ENCODE measurements at regions not wholly inside any gene's neighbourhood (a gene's known extent, or its start where the extent isn't known, plus 50 kb on each side); places are given as distances from the start of the nearest gene placed in this dataset.

DNA sequence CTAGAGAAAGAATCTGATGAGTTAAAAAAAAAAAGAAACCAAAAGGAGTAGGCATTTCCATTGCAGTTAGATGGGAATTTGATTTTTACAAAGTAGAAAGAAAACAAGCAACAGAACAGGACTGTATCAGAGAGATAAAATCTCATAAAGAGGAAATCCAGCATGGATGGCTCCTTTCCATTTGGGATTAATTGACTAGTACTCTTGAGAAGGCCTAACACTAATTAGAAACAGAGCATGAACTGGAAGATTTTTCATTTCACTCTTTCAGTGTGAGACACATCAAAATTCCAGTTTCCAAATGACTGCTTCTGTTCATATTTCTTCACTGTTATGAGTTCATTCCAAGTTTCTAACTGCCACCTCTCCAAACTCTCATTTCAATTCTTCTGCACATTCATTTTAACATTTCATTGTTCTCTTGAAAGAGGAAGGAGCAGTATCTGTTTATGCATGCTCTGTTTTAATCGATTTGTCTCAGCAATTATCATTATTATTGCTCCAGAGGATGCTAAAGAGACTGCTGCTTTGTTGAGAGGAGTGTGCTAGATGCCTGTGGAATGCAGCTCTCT is 108.8 kb upstream of the PIEZO2 start:
- DNase-seq, result no peak
- TF ChIP-seq GATA1 (IDR thresholded peaks at IDR 0.05; ENCODE audit: low read depth, low read length) (no peak), POLR2A (IDR thresholded peaks at IDR 0.05; ENCODE audit: low read length) (no peak)

DNA sequence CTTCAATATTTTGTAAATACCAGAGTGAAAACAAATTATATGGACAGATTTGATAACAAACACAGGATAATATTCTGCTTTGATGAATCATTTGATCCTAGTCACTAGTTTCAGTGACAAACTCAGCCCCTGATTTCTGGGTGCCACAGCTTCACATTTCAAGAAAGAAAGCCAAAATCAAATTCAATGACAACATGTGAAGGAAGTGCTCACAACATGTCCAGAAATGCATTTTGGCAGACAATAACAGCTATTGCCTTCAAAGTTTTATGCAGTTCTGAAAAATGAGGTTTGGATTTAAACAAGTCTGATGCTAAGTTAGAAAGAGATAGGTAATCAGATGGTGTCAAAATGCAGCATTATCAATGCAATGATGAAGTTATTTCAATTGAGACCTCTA is 106.9 kb upstream of the PIEZO2 start:
- TF ChIP-seq GATA1 (IDR thresholded peaks at IDR 0.05; ENCODE audit: low read depth, low read length), result no peak
- TF ChIP-seq POLR2A (IDR thresholded peaks at IDR 0.05; ENCODE audit: low read length), result no peak
- DNase-seq, result no peak

DNA sequence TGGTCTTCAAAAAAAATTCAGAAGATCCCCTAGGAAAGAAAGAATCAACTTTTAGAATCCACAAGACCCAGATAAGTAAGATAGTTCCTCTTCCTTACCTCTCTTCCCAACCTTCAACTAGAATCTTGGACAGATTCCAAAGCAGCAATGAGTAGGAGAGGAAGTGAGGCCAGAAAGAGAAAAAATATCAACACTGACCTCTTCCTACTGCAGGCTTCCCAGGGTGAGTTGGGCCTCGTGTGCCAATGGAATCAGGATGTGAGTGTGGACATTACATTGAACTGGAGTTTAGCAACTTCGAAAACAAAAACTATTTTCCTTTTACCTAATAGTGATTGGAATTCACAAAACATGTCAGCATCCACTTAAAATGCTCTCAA is 102.5 kb upstream of the PIEZO2 start:
- TF ChIP-seq GATA1 (IDR thresholded peaks at IDR 0.05; ENCODE audit: low read depth, low read length) (no peak), POLR2A (IDR thresholded peaks at IDR 0.05; ENCODE audit: low read length) (no peak)
- no peak for DNase-seq

DNA sequence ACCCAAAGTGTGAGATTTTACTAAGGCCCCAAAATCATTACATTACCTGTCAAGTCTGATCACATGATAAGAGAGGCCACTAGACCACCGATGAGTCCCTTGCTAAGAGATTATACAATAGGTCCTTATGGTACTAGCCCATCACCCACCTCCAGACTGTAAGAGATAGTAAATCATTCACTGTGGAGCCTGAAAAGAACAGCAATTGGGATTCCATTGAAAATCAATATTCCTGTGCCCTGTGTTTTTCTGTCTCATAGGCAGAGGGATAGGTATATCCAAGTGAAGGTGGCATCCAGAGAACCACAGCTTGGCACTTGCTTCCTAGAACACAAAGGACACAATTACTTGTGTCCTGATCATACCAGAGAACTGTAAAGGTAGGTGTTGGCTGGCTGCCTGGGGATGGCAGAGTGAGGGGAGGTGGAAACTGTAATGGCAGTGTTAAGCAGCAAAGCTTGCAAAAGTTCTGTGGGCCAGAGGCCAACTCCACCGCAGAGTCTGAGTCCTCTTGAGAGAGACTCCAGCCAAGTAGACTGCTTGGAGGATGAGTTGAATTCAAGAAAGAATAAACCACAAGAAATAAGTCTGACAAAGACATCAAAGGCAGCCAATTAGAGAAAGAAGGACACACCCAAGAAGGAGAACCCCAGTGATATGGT is 102.0 kb upstream of the PIEZO2 start:
- DNase-seq, result no peak
- no peak for TF ChIP-seq GATA1 (IDR thresholded peaks at IDR 0.05; ENCODE audit: low read depth, low read length)
- TF ChIP-seq POLR2A (IDR thresholded peaks at IDR 0.05; ENCODE audit: low read length), result no peak

DNA sequence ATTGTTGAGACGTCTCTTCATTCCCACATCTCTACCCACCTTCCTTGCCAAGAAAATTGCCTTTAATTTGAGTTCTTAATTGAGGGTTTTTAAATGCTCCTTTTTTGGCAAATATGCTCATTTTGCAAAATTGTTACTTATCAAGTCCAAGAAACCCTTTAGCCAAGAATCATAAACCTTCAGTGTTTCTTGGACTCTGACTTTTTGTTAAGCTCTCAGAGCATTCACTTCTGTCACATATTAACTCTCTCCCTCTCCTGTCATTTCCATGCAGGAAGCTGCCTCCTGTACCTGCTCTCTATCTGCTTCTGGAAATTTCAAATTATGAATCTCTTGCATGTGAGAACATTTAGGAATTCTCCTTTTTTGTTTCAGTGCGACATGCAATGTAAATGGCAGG is 100.0 kb upstream of the PIEZO2 start:
- TF ChIP-seq GATA1 (IDR thresholded peaks at IDR 0.05; ENCODE audit: low read depth, low read length), result no peak
- no peak for TF ChIP-seq POLR2A (IDR thresholded peaks at IDR 0.05; ENCODE audit: low read length)
- no peak for DNase-seq

DNA sequence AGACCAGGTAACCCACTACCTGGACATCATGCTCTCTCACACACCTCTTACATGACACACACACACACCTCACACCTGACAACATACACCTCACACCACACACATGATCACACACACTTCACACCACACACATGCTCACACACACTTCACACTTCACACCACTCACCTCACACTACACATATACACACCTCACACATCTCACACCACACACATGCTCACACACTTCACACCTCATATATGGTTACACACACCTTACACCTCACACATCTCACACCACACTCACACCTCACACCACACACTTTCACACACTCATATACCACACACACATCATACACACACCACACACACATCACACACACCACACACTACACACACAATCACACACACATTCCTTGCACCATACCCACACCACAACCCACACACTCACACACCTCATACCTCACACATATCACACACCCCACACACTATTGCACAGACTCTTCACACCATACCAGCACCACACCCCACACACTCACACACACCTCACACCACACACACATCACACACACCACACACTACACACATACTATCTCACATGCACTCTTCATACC is 98.1 kb upstream of the PIEZO2 start:
- DNase-seq, result no peak
- TF ChIP-seq POLR2A (IDR thresholded peaks at IDR 0.05; ENCODE audit: low read length) (no peak), GATA1 (IDR thresholded peaks at IDR 0.05; ENCODE audit: low read depth, low read length) (no peak)

DNA sequence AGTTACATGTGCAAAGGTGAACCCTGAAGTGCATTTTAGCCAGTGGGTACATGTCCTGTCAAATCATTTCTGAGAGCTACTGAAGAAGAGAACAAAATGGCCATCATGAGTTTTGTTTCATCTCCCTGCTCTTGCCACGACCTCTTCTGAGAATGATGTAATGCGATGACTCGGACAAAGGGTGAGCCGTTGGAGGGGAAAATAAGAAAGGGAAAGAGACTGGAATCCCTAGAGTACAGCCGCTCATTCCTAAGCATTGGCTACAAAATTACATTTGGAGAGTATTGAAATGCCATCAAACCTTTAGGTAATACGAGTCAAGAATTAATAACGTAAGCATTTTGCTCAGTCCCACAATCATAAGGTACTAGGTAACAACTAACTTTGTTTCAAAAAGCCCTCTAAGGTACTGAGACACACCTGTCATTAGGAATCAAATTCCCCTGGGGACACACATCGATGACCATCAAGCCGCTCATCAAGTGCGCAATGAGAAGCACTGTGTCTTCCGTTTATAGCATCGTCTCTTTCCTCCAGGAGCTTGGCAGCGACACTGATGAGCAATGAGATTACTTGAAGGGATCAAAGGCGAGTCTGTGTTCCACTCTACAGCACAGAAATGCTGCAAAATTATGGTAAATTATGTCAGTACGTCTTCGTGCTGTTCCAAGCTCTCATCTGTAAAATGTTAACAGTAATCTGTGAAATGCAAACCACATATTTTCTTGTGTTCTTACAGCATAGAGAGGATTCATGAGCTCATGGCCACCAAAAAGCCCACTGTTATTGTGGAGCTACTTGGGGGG is 97.3 kb upstream of the PIEZO2 start:
- no peak for TF ChIP-seq POLR2A (IDR thresholded peaks at IDR 0.05; ENCODE audit: low read length)
- no peak for DNase-seq

DNA sequence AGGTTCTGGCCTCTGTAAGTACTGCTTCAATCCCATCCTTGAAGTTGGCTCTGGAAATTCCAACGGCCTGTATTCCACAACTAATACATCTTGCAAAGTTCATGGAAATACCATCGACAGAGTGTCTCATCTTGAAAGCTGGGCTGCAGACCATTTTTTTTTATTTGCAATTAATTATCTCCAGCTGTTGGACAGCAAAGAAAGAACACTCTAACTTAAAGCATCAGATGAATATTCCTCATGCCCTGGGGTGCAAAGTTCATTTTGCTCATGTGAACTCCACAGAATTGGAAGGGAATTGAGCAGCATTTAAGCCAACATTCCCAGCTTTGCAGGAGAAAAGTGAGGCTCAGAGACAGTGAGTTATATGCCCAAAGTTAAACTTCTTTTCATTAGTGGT is 96.5 kb upstream of the PIEZO2 start:
- no peak for DNase-seq
- TF ChIP-seq POLR2A (IDR thresholded peaks at IDR 0.05; ENCODE audit: low read length) (no peak), GATA1 (IDR thresholded peaks at IDR 0.05; ENCODE audit: low read depth, low read length) (no peak)

DNA sequence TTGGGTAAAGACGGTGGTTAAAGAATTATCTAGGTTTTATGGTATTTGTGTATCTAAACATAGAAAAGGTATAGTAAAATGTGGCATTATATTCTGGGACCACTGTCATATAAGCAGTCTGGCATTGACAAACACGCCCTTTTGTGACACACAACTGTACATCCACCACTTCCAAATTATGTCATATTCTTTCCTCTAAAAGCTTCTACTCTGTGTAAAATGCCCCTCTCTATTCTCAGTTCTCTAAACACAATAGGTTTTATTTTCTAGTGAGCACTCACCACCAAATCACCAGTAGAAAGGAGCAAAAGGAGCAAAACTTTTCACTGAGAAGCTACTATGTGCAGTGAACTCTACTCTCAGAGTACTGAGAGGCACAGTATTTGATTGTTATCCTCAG is 88.1 kb upstream of the PIEZO2 start:
- no peak for DNase-seq
- no peak for TF ChIP-seq POLR2A (IDR thresholded peaks at IDR 0.05; ENCODE audit: low read length)
- no peak for TF ChIP-seq GATA1 (IDR thresholded peaks at IDR 0.05; ENCODE audit: low read depth, low read length)

DNA sequence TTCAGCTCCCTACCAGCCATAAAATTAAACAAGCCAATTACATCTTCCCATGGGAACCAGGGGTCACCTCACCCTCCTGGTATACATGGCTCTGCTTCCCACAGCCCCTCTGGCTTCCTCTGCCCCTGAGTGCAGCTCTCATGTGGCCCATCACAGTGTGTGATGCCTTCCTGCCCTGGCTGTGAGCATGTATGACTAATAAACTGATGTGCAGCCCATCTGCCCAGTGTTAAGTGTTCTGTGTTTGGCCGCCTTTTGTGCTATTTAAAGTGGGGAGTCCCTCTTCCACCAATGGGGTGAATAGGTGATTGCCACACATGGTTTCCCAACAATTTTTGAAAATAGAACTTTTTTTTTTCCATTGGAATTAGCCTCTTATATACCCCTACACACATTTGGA is 87.7 kb upstream of the PIEZO2 start:
- DNase-seq, result no peak
- TF ChIP-seq POLR2A (IDR thresholded peaks at IDR 0.05; ENCODE audit: low read length) (no peak), GATA1 (IDR thresholded peaks at IDR 0.05; ENCODE audit: low read depth, low read length) (no peak)

DNA sequence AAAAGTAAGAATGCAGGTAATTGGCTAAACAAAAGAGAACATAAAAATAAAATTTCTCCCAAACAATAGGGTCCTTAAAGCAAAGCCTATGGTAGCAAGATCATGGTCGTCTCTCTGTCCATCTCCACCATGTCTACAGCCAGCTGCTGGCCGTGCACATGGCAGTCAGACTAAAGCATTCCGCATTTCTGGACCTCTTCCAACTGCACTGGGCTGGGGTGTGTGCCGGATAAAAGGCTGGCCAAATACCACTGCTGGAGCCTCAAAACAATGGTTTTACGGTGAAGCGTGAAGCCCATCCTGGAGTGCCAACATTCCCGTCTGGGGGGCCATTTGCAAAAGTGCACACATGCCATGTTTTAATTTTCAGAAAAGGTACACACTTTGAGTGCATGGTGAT is 74.8 kb upstream of the PIEZO2 start:
- no peak for DNase-seq
- no peak for TF ChIP-seq GATA1 (IDR thresholded peaks at IDR 0.05; ENCODE audit: low read depth, low read length)

DNA sequence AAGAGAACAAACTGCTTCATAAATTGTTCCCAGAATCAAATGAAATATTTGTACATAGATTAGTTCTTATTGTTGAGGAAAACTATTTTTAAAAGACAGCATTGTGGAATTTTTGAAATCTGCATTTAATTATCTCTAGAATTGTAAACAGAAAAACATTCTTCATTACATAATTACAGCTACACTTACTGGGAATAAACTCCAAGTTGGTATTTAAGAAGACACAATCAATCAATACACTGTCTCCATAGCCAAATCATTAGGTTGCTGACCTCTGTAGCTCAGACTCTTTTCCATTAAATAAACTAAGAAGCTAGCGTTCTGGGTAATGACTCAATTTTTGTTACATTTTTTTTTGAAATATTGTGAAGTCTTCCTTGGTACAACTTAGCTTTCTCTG is 70.2 kb upstream of the PIEZO2 start:
- no peak for TF ChIP-seq GATA1 (IDR thresholded peaks at IDR 0.05; ENCODE audit: low read depth, low read length)
- TF ChIP-seq POLR2A (IDR thresholded peaks at IDR 0.05; ENCODE audit: low read length), result no peak

DNA sequence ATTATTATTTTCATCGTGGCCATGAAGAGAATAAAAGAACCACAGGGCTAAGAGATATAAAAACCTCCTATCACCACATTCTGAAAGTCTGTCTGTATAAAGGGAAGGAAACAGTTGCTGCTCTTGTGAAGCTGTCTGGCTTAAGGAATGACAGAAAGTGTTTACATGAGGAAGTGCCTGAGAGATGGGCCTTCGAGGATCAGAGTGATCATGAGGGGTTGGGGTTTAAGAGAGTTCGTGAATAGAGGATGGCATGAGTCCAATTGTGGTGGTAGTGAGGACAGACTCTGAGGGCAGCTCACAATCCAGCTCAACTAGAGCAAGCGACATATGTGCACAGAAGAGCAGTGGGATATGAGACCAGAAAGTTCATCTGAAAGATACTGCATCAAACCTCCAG is 65.8 kb upstream of the PIEZO2 start:
- TF ChIP-seq POLR2A (IDR thresholded peaks at IDR 0.05; ENCODE audit: low read length) (no peak), GATA1 (IDR thresholded peaks at IDR 0.05; ENCODE audit: low read depth, low read length) (no peak)
- DNase-seq, result no peak

More for the DNA sequence above, 70.2 kb upstream of the PIEZO2 start:
- no peak for DNase-seq

DNA sequence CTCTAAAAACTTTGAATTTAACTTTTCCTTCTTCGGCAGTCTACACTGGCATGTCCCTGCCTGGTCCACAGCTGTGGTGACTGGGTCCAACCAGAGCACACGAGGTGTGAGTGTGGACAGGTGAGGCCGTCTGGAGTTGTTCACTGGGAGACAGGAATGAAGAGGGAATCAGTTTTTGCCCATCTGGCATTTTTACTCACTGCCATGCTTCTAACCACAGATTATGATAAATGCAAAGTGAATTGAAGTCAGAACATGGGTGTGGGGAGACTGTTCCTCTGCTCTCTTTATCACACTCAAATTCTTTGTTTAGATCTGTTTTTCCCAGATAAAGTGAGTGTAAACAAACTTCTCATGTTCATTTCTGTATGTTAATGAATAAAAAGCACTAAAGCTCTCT is 54.7 kb upstream of the PIEZO2 start:
- no peak for DNase-seq
- no peak for TF ChIP-seq GATA1 (IDR thresholded peaks at IDR 0.05; ENCODE audit: low read depth, low read length)
- TF ChIP-seq POLR2A (IDR thresholded peaks at IDR 0.05; ENCODE audit: low read length), result no peak

DNA sequence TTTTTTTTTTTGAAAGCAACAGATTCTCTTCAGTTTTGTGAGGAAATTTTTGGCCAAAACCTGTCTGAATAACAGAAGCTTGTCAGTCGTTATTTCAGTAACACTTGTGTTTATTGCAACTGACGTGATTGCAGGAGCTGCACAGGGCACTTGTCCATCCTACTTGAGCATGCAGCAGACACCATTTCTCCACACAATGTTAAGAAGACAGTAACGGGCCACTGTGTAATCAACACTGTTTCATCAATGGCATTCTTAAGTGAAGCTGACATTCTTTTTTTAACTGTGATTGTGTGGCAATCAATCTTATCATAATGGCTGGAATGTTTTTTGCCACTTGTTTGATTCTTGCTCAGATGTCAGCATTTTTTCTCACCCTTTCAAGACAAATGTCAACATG is 50.1 kb upstream of the PIEZO2 start:
- DNase-seq, result no peak
- TF ChIP-seq POLR2A (IDR thresholded peaks at IDR 0.05; ENCODE audit: low read length) (no peak), GATA1 (IDR thresholded peaks at IDR 0.05; ENCODE audit: low read depth, low read length) (no peak)
